ENCODE measurements at regions not wholly inside any gene's neighbourhood (a gene's known extent, or its start where the extent isn't known, plus 50 kb on each side); places are given as distances from the start of the nearest gene placed in this dataset.

- no peak for TF ChIP-seq POLR2A (IDR thresholded peaks at IDR 0.05)
- no peak for TF ChIP-seq CTCF (IDR thresholded peaks at IDR 0.05)
These were observed 53.1 kb upstream of the TSPAN5 start for GRCh38 chr4:98711526-98711925.

Measured in testis (tissue), 2 donors.